Type B pancreatic cell (in vitro differentiated cells): ENCODE measurements at regions not wholly inside any gene's neighbourhood (a gene's known extent, or its start where the extent isn't known, plus 50 kb on each side); places are given as distances from the start of the nearest gene placed in this dataset.
A peak's percentile ranks its signal among the peaks of the same experiment; 100 is the strongest.

Experiments
- DNase-seq: peaks from one replicate; pipeline ENCODE4 v3.0.0; 2021; ENCODE audit warnings: mixed read lengths; ENCODE audit not compliant: unreplicated experiment; ENCODE audit errors: extremely low spot score
- H3K27ac Mint-ChIP-seq: 2 replicates; pipeline ENCODE4 v1.8.0; 2021; ENCODE audit warnings: mild to moderate bottlenecking, mixed read lengths
- H3K27me3 Mint-ChIP-seq: 2 replicates; pipeline ENCODE4 v1.8.0; 2021; ENCODE audit warnings: mixed read lengths
- H3K36me3 Mint-ChIP-seq: 2 replicates; pipeline ENCODE4 v1.8.0; 2021; ENCODE audit warnings: mixed read lengths
- H3K4me1 Mint-ChIP-seq: one replicate; pipeline ENCODE4 v1.8.0; 2021; ENCODE audit warnings: mixed read lengths; ENCODE audit not compliant: unreplicated experiment
- H3K4me3 Mint-ChIP-seq: 2 replicates; pipeline ENCODE4 v1.8.0; 2021; ENCODE audit warnings: mild to moderate bottlenecking, mixed read lengths
- H3K9me3 Mint-ChIP-seq: 2 replicates; pipeline ENCODE4 v1.8.0; 2021; ENCODE audit warnings: mixed read lengths
- CTCF ChIP-seq: fragments of 200-600 bp; sonication (generic); conservative IDR thresholded peaks from 2 replicates; pipeline ENCODE4 v1.5.0; 2021; ENCODE audit warnings: antibody characterized with exemption, mild to moderate bottlenecking

- no peaks in the 10 kb centered on the region for H3K36me3 Mint-ChIP-seq
- peaks cover 3% of the 10 kb centered on the region for H3K9me3 Mint-ChIP-seq
- peak overlapping the region; percentile 38 for H3K27ac Mint-ChIP-seq
- no peak overlapping the region for H3K4me3 Mint-ChIP-seq
- no peaks in the 10 kb centered on the region for H3K4me1 Mint-ChIP-seq
- peaks cover 4% of the 10 kb centered on the region for H3K27me3 Mint-ChIP-seq
- DNase-seq = no peak
- TF ChIP-seq CTCF = no peak
Observed at GRCh38 chr12:96136161-96136560, 58.0 kb upstream of the ELK3 start.

- no peak overlapping the region for H3K4me3 Mint-ChIP-seq
- H3K36me3 Mint-ChIP-seq = no peaks in the 10 kb centered on the region
- peaks cover under 1% of the 10 kb centered on the region for H3K27me3 Mint-ChIP-seq
- no peaks in the 10 kb centered on the region for H3K4me1 Mint-ChIP-seq
- TF ChIP-seq CTCF = no peak
- H3K9me3 Mint-ChIP-seq = peaks cover 4% of the 10 kb centered on the region
- DNase-seq = no peak
- H3K27ac Mint-ChIP-seq = peak overlapping the region; percentile 38
Observed at GRCh38 chr12:96136725-96137378, 57.3 kb upstream of the ELK3 start.

GRCh38 chr12:96140174-96140573, 54.0 kb upstream of the ELK3 start:
- Mint-ChIP-seq H3K4me3 (no peak overlapping the region), H3K27me3 (peaks cover 4% of the 10 kb centered on the region), H3K36me3 (no peaks in the 10 kb centered on the region), H3K27ac (no peak overlapping the region), H3K4me1 (no peaks in the 10 kb centered on the region), H3K9me3 (peaks cover 4% of the 10 kb centered on the region)
- TF ChIP-seq CTCF = no peak
- no peak for DNase-seq

- TF ChIP-seq CTCF = no peak
- DNase-seq = no peak
Observed at GRCh38 chr12:96141216-96141912, 52.8 kb upstream of the ELK3 start.

GRCh38 chr12:96143392-96143791, 50.8 kb upstream of the ELK3 start:
- DNase-seq = no peak
- no peak overlapping the region for H3K27ac Mint-ChIP-seq
- TF ChIP-seq CTCF = no peak
- H3K9me3 Mint-ChIP-seq = peaks cover 4% of the 10 kb centered on the region
- H3K4me1 Mint-ChIP-seq = no peaks in the 10 kb centered on the region
- H3K36me3 Mint-ChIP-seq = no peaks in the 10 kb centered on the region
- H3K4me3 Mint-ChIP-seq = no peak overlapping the region
- peaks cover 4% of the 10 kb centered on the region for H3K27me3 Mint-ChIP-seq

More at GRCh38 chr12:96141216-96141912, 52.8 kb upstream of the ELK3 start:
- Mint-ChIP-seq H3K9me3 (peaks cover 4% of the 10 kb centered on the region), H3K36me3 (no peaks in the 10 kb centered on the region), H3K27ac (no peak overlapping the region), H3K27me3 (peaks cover 4% of the 10 kb centered on the region), H3K4me1 (no peaks in the 10 kb centered on the region), H3K4me3 (no peak overlapping the region)
